ENCODE measurements at regions not wholly inside any gene's neighbourhood (a gene's known extent, or its start where the extent isn't known, plus 50 kb on each side); places are given as distances from the start of the nearest gene placed in this dataset.

GRCh38 chr11:128172046-128172878 is 415.1 kb downstream of the ETS1 start:
- peak; percentile 13 for DNase-seq (ENCODE audit: insufficient read length, low spot score)
- FAIRE-seq: no peak
- TF ChIP-seq, protein P1, sequence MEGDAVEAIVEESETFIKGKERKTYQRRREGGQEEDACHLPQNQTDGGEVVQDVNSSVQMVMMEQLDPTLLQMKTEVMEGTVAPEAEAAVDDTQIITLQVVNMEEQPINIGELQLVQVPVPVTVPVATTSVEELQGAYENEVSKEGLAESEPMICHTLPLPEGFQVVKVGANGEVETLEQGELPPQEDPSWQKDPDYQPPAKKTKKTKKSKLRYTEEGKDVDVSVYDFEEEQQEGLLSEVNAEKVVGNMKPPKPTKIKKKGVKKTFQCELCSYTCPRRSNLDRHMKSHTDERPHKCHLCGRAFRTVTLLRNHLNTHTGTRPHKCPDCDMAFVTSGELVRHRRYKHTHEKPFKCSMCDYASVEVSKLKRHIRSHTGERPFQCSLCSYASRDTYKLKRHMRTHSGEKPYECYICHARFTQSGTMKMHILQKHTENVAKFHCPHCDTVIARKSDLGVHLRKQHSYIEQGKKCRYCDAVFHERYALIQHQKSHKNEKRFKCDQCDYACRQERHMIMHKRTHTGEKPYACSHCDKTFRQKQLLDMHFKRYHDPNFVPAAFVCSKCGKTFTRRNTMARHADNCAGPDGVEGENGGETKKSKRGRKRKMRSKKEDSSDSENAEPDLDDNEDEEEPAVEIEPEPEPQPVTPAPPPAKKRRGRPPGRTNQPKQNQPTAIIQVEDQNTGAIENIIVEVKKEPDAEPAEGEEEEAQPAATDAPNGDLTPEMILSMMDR (IDR thresholded peaks at IDR 0.05; ENCODE audit: insufficient read depth, missing control alignments): peak; percentile 91

GRCh38 chr11:128171506-128171905 is 415.9 kb downstream of the ETS1 start:
- FAIRE-seq (no peak), DNase-seq (ENCODE audit: insufficient read length, low spot score) (no peak)
- TF ChIP-seq, protein P1 (IDR thresholded peaks at IDR 0.05; ENCODE audit: insufficient read depth, missing control alignments): no peak

GRCh38 chr11:128165572-128165971 is 421.8 kb downstream of the ETS1 start:
- TF ChIP-seq, protein P1 (IDR thresholded peaks at IDR 0.05; ENCODE audit: insufficient read depth, missing control alignments): no peak
- FAIRE-seq (no peak), DNase-seq (ENCODE audit: insufficient read length, low spot score) (no peak)

DNA sequence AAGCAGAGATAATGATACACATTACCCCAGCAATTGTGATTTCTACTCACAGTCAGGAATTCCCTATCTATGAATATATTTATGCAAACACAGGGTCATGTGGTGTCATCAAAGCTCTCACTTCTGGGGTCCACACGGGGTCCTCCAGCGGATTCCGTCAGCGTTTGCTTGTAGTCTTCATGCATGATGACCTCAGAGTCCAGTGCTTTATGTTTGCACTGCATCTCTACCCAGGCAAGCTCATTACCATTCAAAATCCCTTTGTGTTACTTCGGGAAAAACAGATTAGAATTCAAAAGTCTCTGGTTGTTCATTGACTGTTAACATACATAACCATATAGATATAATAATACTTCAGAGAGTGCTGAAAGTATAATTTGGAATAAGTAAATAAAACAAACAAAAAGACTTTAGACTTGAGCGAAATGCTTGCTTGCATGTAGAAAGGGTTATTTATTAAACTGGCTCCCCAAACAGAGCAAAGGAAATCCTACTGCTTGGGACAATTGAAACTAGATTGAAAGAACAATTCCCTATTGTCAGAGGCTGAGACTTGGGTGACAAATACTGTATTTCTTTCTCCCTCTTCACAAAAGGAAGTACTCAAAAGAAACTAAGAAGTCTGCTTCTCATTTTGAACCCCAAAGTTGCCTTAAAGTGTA is 423.1 kb downstream of the ETS1 start:
- DNase-seq (ENCODE audit: insufficient read length, low spot score) (no peak), FAIRE-seq (no peak)
- TF ChIP-seq, protein P1 (IDR thresholded peaks at IDR 0.05; ENCODE audit: insufficient read depth, missing control alignments): no peak

DNA sequence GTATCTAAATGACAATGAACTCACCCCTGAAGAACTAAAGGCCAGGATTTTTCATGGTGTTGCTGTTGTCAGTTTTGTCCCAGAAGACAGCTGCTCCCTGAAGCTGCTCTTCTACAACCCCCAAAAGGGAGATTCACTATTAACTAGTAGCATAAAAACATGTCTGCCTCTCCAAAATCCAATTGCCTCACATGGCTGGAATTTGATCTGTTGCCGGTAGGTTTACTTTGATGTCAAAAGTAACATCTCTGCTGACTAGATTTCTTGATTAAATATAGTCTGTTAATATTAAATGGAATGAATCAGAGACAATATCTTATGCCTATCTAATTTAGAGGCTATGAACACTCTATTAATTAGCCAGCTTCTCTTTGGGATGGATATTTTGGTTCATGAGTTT is 425.4 kb downstream of the ETS1 start:
- no peak for FAIRE-seq
- TF ChIP-seq, protein P1 (IDR thresholded peaks at IDR 0.05; ENCODE audit: insufficient read depth, missing control alignments): no peak
- DNase-seq (ENCODE audit: insufficient read length, low spot score): no peak

GRCh38 chr11:128161436-128161835 is 425.9 kb downstream of the ETS1 start:
- no peak for FAIRE-seq
- DNase-seq (ENCODE audit: insufficient read length, low spot score): no peak
- TF ChIP-seq, protein P1 (IDR thresholded peaks at IDR 0.05; ENCODE audit: insufficient read depth, missing control alignments): no peak

DNA sequence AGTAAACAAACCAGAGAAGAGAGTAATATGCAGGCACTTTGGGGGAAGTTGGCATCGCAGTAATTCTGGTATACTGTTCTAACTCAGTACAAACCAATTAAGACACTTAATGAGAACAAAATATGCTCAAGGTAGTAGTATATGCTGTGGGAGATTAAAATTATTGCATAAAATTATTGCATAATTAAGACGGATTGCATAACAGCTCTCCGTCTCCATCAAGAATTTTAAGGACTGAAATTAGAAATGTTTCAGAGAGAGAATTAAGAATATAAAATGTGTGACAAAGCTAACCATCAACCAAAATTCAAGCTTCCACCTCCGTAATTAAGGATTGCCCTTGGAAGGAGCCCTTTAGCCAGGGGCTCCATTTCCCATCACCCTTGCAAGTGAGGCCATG is 428.5 kb downstream of the ETS1 start:
- DNase-seq (ENCODE audit: insufficient read length, low spot score): no peak
- TF ChIP-seq, protein P1 (IDR thresholded peaks at IDR 0.05; ENCODE audit: insufficient read depth, missing control alignments): no peak
- no peak for FAIRE-seq
